ENCODE measurements at regions not wholly inside any gene's neighbourhood (a gene's known extent, or its start where the extent isn't known, plus 50 kb on each side); places are given as distances from the start of the nearest gene placed in this dataset.
"Not testable (repeated sequence)": the region's sequence is repeated elsewhere in the genome, so short reads cannot be mapped to it uniquely, and the experiment has no call there.

GRCh38 chr11:22521226-22521625, 104.4 kb downstream of the FANCF start:
- H3K27ac ChIP-seq, result no peak overlapping the region
- TF ChIP-seq POLR2A (IDR thresholded peaks at IDR 0.05) (no peak), CTCF (IDR thresholded peaks at IDR 0.05) (no peak)
- H3K36me3 ChIP-seq (replicated peaks in 1 of 2; ENCODE audit: insufficient read depth in 1 of 2, low read depth in 2 of 2), result no peaks in the 10 kb centered on the region
- 57 to 61% methylated on average over 2 of the region's 2 CpGs for WGBS, 2 donors
- H3K9me3 ChIP-seq, result no peaks in the 10 kb centered on the region
- ATAC-seq (no peak), DNase-seq (no peak)
- H3K4me1 ChIP-seq, result no peaks in the 10 kb centered on the region
- intact Hi-C loops (cut with DNase I), result no loop called here
- no peaks in the 10 kb centered on the region for H3K27me3 ChIP-seq
- no peak overlapping the region for H3K4me3 ChIP-seq

GRCh38 chr11:22520521-22520920, 105.1 kb downstream of the FANCF start:
- Histone ChIP-seq H3K4me3 (no peak overlapping the region), H3K36me3 (replicated peaks in 1 of 2; ENCODE audit: insufficient read depth in 1 of 2, low read depth in 2 of 2) (no peaks in the 10 kb centered on the region), H3K4me1 (no peaks in the 10 kb centered on the region), H3K27ac (no peak overlapping the region), H3K9me3 (no peaks in the 10 kb centered on the region), H3K27me3 (no peaks in the 10 kb centered on the region)
- ATAC-seq (no peak), DNase-seq (no peak)
- intact Hi-C loops (cut with DNase I), result no loop called here
- TF ChIP-seq POLR2A (IDR thresholded peaks at IDR 0.05) (no peak), CTCF (IDR thresholded peaks at IDR 0.05) (no peak)

GRCh38 chr11:22518344-22518743, 107.3 kb downstream of the FANCF start:
- H3K4me3 ChIP-seq; intact Hi-C loops (cut with DNase I); H3K4me1 ChIP-seq; DNase-seq; H3K27ac ChIP-seq; H3K9me3 ChIP-seq; H3K36me3 ChIP-seq (replicated peaks in 1 of 2; ENCODE audit: insufficient read depth in 1 of 2, low read depth in 2 of 2); ATAC-seq; H3K27me3 ChIP-seq: not testable (repeated sequence)
- WGBS, 2 donors, result 75 to 78% methylated on average over 2 of the region's 2 CpGs

GRCh38 chr11:22516111-22516510, 109.5 kb downstream of the FANCF start:
- ATAC-seq (no peak), DNase-seq (no peak)
- no peaks in the 10 kb centered on the region for H3K4me1 ChIP-seq
- no peaks in the 10 kb centered on the region for H3K36me3 ChIP-seq (replicated peaks in 1 of 2; ENCODE audit: insufficient read depth in 1 of 2, low read depth in 2 of 2)
- no peaks in the 10 kb centered on the region for H3K27me3 ChIP-seq
- TF ChIP-seq POLR2A (IDR thresholded peaks at IDR 0.05) (no peak), CTCF (IDR thresholded peaks at IDR 0.05) (no peak)
- intact Hi-C loops (cut with DNase I), result no loop called here
- no peaks in the 10 kb centered on the region for H3K9me3 ChIP-seq
- no peak overlapping the region for H3K27ac ChIP-seq
- no peak overlapping the region for H3K4me3 ChIP-seq
- 72 to 75% methylated on average over 5 of the region's 5 CpGs for WGBS, 2 donors

GRCh38 chr11:22512457-22512856, 113.2 kb downstream of the FANCF start:
- Histone ChIP-seq H3K4me3 (no peak overlapping the region), H3K36me3 (replicated peaks in 1 of 2; ENCODE audit: insufficient read depth in 1 of 2, low read depth in 2 of 2) (no peaks in the 10 kb centered on the region), H3K4me1 (no peaks in the 10 kb centered on the region), H3K27me3 (no peaks in the 10 kb centered on the region), H3K27ac (no peak overlapping the region), H3K9me3 (no peaks in the 10 kb centered on the region)
- 63 to 71% methylated on average over 1 of the region's 1 CpG for WGBS, 2 donors
- DNase-seq, result no peak
- ATAC-seq, result no peak
- intact Hi-C loops (cut with DNase I), result no loop called here
- TF ChIP-seq CTCF (IDR thresholded peaks at IDR 0.05) (no peak), POLR2A (IDR thresholded peaks at IDR 0.05) (no peak)

Data from body of pancreas (tissue), 4 donors.